Osteoblast (primary cell): ENCODE measurements at regions not wholly inside any gene's neighbourhood (a gene's known extent, or its start where the extent isn't known, plus 50 kb on each side); places are given as distances from the start of the nearest gene placed in this dataset.

Experiments used
- DNase-seq: peaks from one replicate; pipeline ENCODE4 v3.0.0; 2011; ENCODE audit warnings: low spot score, mixed read lengths; ENCODE audit not compliant: insufficient read length; ENCODE audit errors: missing footprints
- H2AFZ ChIP-seq: 2 replicates; pipeline ENCODE4 v1.6.0; 2011; ENCODE audit warnings: mild to moderate bottlenecking, low read length
- H3K27ac ChIP-seq: 2 replicates; pipeline ENCODE4 v1.5.1; 2011; ENCODE audit warnings: mild to moderate bottlenecking, low read depth, low read length, moderate library complexity
- H3K27me3 ChIP-seq: 2 replicates; pipeline ENCODE4 v1.6.0; 2012; ENCODE audit warnings: mild to moderate bottlenecking, control low read depth, inconsistent platforms, low read length, moderate library complexity; ENCODE audit not compliant: insufficient read depth
- H3K36me3 ChIP-seq: 2 replicates; pipeline ENCODE4 v1.5.1; 2011; ENCODE audit warnings: mild to moderate bottlenecking, low read length, control low read depth, moderate library complexity; ENCODE audit not compliant: insufficient read depth
- H3K4me1 ChIP-seq: 2 replicates; pipeline ENCODE4 v1.5.1; 2011; ENCODE audit warnings: mild to moderate bottlenecking, low read length, control low read depth, moderate library complexity; ENCODE audit not compliant: insufficient read depth
- H3K4me2 ChIP-seq: 2 replicates; pipeline ENCODE4 v1.6.0; 2011; ENCODE audit warnings: mild to moderate bottlenecking, low read length; ENCODE audit not compliant: insufficient read depth
- H3K4me3 ChIP-seq: fragments of 200-600 bp; sonication (generic); 3 replicates; pipeline ENCODE4 v1.5.1; 2012; ENCODE audit warnings: mild to moderate bottlenecking, low read length, inconsistent platforms; ENCODE audit not compliant: insufficient read depth
- H3K79me2 ChIP-seq: 2 replicates; pipeline ENCODE4 v1.6.0; 2012; ENCODE audit warnings: mild to moderate bottlenecking, low read length, control low read depth, inconsistent platforms; ENCODE audit not compliant: insufficient read depth
- H3K9me3 ChIP-seq: 2 replicates; pipeline ENCODE4 v1.5.1; 2011; ENCODE audit warnings: low read depth, low read length, control low read depth
- H4K20me1 ChIP-seq: 2 replicates; pipeline ENCODE4 v1.6.0; 2012; ENCODE audit warnings: mild to moderate bottlenecking, low read length, control low read depth; ENCODE audit not compliant: insufficient read depth
- TF ChIP-seq, protein P1 (sequence below): IDR thresholded peaks from 2 replicates; pipeline ENCODE4 v1.5.1; 2011; ENCODE audit warnings: mild to moderate bottlenecking, low read depth, low read length, moderate library complexity; ENCODE audit errors: extremely low read depth

DNA sequence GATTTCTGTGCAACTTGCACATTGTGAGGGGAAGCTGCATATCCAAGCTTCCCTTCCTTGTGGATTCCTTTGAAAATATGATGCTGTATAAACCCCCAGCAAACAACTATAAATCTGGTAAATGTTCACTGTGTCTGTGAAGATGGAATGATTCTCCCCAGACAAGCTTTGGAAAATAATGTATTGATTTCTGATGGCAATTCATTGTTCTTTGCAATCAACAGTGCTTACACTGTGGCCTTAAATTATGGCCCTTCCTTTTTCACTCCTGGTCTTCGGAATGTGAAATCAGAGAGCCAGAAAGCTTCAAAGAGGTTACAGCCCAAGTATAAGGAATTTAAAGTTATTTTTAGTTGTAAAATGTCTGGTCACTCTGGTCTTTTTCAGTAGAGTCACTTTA, 308.8 kb downstream of the CBLN4 start:
- Histone ChIP-seq H3K79me2 (no peaks in the 10 kb centered on the region), H3K4me2 (no peak overlapping the region), H3K4me3 (no peak overlapping the region), H3K9me3 (peaks cover 2% of the 10 kb centered on the region), H3K27me3 (no peaks in the 10 kb centered on the region), H3K36me3 (no peaks in the 10 kb centered on the region), H3K4me1 (no peaks in the 10 kb centered on the region), H4K20me1 (no peaks in the 10 kb centered on the region), H2AFZ (no peak overlapping the region), H3K27ac (no peak overlapping the region)
- TF ChIP-seq, protein P1, sequence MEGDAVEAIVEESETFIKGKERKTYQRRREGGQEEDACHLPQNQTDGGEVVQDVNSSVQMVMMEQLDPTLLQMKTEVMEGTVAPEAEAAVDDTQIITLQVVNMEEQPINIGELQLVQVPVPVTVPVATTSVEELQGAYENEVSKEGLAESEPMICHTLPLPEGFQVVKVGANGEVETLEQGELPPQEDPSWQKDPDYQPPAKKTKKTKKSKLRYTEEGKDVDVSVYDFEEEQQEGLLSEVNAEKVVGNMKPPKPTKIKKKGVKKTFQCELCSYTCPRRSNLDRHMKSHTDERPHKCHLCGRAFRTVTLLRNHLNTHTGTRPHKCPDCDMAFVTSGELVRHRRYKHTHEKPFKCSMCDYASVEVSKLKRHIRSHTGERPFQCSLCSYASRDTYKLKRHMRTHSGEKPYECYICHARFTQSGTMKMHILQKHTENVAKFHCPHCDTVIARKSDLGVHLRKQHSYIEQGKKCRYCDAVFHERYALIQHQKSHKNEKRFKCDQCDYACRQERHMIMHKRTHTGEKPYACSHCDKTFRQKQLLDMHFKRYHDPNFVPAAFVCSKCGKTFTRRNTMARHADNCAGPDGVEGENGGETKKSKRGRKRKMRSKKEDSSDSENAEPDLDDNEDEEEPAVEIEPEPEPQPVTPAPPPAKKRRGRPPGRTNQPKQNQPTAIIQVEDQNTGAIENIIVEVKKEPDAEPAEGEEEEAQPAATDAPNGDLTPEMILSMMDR: no peak
- no peak for DNase-seq

DNA sequence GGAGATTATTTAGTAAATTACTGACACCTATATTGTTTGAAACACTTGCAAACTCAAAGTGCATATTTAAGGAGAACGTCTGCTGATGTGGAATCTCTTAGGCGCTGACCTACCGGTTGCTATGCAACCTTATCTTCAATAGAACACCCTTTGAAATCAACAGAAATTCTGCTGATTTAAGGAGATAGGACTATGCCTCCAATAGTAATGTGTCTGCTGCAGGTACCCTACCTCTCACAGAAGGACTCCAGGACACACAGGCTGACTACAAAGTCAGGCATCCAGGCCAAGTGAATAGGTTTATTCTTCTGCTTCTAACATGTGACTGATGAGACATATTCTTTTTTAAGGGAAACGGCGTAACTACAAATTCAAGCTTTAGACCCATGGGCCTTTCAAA, 311.7 kb downstream of the CBLN4 start:
- H3K4me3 ChIP-seq: no peak overlapping the region
- H3K27me3 ChIP-seq: no peaks in the 10 kb centered on the region
- peaks cover 2% of the 10 kb centered on the region for H3K9me3 ChIP-seq
- no peak for DNase-seq
- TF ChIP-seq, protein P1: no peak
- no peaks in the 10 kb centered on the region for H4K20me1 ChIP-seq
- H2AFZ ChIP-seq: no peak overlapping the region
- no peaks in the 10 kb centered on the region for H3K79me2 ChIP-seq
- no peaks in the 10 kb centered on the region for H3K4me1 ChIP-seq
- H3K4me2 ChIP-seq: no peak overlapping the region
- no peak overlapping the region for H3K27ac ChIP-seq
- H3K36me3 ChIP-seq: no peaks in the 10 kb centered on the region

DNA sequence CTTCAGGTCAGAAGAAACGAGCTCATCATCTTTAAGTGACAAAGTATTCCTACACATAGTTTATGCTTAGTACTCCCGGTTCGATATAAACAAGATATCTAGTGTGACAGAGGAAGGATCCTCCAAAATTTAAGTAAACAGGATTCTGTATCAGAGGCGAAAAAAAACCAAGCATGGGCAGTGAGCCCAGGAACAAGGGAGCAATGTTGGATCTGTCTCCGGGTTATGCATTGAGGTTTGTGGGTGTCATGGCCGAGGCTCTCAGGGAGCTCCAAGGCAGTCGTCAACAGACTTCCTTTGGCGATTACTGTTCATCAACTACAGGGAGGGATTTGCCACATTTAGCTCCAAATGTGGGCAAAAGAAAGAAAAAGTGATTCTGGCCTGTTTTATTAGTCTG, 319.5 kb downstream of the CBLN4 start:
- TF ChIP-seq, protein P1: no peak
- H3K4me2 ChIP-seq: no peak overlapping the region
- peaks cover 2% of the 10 kb centered on the region for H3K9me3 ChIP-seq
- H3K27ac ChIP-seq: no peak overlapping the region
- no peak for DNase-seq
- H3K4me1 ChIP-seq: no peaks in the 10 kb centered on the region
- no peaks in the 10 kb centered on the region for H3K27me3 ChIP-seq
- H2AFZ ChIP-seq: no peak overlapping the region
- no peaks in the 10 kb centered on the region for H4K20me1 ChIP-seq
- no peak overlapping the region for H3K4me3 ChIP-seq
- H3K79me2 ChIP-seq: no peaks in the 10 kb centered on the region
- no peaks in the 10 kb centered on the region for H3K36me3 ChIP-seq

DNA sequence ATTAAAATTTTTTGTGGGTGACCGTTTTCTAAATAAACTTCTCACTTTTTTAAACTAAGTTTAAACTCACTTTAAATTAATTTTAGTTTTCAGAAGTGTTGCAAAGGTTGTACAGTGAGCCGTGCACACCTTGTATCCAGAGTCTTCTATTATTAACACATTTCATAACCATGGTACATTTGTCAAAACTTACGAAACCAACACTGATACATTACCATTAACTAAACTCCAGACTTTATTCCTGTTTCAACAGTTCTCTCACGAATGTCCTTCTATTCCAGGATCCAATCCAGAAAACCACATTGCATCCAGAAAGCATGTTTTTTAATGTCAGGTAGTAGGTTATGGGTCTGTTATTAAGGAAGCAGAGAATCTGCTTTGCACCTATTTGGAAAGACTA, 319.9 kb downstream of the CBLN4 start:
- Histone ChIP-seq H3K4me1 (no peaks in the 10 kb centered on the region), H3K27ac (no peak overlapping the region), H3K27me3 (no peaks in the 10 kb centered on the region), H4K20me1 (no peaks in the 10 kb centered on the region), H3K9me3 (peaks cover 2% of the 10 kb centered on the region), H3K36me3 (no peaks in the 10 kb centered on the region), H3K79me2 (no peaks in the 10 kb centered on the region), H3K4me3 (no peak overlapping the region), H2AFZ (no peak overlapping the region), H3K4me2 (no peak overlapping the region)
- TF ChIP-seq, protein P1: no peak
- no peak for DNase-seq
